GM23248 (cell line): ENCODE measurements at regions not wholly inside any gene's neighbourhood (a gene's known extent, or its start where the extent isn't known, plus 50 kb on each side); places are given as distances from the start of the nearest gene placed in this dataset.

Experiments used
- EZH2 ChIP-seq: fragments of 200-600 bp; sonication (generic); IDR thresholded peaks from 2 replicates; pipeline ENCODE4 v1.6.1; 2018; ENCODE audit warnings: antibody characterized with exemption, mild to moderate bottlenecking; ENCODE audit not compliant: insufficient read depth, poor library complexity, severe bottlenecking
- EZH2phosphoT487 ChIP-seq: fragments of 200-600 bp; sonication (generic); IDR thresholded peaks from 2 replicates; pipeline ENCODE4 v1.6.1; 2018; ENCODE audit warnings: antibody characterized with exemption, moderate library complexity, mild to moderate bottlenecking, low read depth; ENCODE audit not compliant: insufficient read depth

DNA sequence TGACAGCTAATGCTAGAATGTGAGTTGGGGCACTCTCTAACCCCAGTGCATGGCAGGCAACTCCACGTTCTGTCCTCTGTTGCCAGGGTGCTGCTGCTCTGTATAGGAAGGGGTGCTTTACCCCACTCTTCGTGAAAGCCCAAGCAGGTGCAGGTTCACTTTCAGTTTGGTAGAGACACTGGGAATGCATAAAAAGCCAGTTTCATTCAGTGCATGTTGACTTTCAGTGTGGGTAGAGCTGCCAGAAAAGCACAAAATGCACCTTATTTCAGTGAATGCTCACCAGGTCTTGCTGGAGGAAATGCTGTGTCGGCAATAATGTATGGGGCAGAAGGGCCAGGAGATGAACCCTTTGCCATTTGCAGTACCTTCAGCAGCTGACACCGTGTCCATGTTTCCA lies 62.1 kb upstream of the ADGRB3 start:
- TF ChIP-seq EZH2 = no peak
- TF ChIP-seq EZH2phosphoT487 = no peak
